GM19240 (cell line): ENCODE measurements at regions not wholly inside any gene's neighbourhood (a gene's known extent, or its start where the extent isn't known, plus 50 kb on each side); places are given as distances from the start of the nearest gene placed in this dataset.
"Not testable (repeated sequence)": the region's sequence is repeated elsewhere in the genome, so short reads cannot be mapped to it uniquely, and the experiment has no call there.

Experiments used
- DNase-seq: peaks from one replicate; pipeline ENCODE4 v3.0.0; 2011; ENCODE audit warnings: low spot score; ENCODE audit not compliant: insufficient read length

DNA sequence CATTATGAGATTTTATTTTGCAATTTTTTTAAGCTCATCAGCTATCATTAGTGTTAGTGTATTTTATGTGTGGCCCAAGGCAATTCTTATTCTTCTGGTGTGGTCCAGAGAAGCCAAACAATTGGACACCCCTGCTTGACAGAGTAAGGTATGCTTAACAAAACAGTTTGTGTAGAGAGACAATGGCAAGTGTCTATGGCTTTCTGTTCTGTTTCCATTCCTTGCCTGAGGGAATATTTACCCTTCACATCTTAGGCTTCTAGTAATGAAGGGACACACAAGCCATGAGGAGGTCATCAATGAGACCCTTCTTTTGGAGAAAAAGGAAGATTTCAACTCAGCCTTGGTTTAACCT lies 1278.4 kb upstream of the TENM4 start:
- DNase-seq = no peak

DNA sequence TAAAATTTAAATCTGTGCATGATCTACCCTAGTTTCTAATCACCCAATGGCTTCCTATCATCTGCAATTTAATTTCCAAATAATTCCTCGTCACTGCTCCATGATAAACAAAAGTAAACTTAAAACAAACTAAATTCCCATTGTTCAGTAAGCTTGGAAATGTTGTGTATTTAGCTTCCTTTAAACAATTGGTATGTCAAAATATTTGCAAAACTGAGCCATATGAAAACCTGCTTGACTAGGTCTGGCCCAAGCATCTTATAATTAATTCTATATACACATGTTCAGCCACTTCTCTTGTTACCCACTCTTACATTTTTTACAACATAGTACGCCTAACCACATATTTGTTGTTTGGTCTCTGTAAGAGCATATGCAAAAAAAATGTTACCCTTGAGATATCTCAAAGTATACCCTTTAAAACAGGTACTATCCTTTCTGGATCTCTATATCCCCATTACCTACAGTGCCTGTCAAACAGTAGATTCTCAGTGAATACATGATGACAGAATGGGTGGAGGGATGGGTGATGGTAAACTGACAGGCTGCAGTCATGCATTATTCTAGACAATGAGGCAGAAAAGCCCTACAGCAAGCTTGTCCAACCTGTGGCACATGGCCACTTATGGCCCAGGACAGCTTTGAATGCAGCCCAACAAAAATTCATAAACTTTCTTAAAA lies 1277.9 kb upstream of the TENM4 start:
- DNase-seq = no peak

DNA sequence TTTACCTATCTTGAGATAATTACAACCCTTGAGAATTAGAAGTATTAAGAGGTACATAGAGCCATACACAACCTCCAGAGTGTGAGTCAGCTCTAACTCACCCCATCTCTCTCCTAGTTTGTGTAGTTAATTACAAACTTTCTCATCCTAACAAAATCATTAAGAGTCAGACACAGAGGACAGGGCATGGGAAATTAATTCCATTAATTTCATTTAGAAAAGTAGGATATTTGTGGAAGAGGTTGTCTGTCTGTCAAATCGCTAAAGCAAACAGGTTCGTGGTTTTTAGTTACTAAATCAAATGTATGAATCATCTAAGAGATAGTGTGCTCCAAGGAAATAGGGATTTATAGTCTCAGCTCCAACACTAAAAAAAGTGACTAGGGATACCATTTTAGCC lies 1261.4 kb upstream of the TENM4 start:
- no peak for DNase-seq

DNA sequence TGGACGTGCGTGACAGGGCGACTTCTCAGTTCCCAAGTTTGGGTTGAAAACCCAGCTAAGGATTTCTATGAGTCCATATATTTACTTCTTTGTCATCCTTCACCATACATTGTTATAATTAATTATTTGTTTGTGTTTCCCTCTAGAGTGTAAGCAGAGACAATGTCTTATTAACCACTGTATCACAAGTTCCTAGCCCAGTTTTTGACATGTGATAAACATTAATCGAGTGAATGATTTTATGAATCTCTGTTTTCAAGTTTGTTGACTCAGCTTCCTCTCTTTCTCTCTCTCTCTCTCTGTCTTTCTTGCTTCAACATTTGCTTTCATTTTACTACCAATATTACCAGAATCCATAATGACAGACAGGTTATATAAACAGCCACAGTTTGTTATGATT lies 1259.6 kb upstream of the TENM4 start:
- no peak for DNase-seq

DNA sequence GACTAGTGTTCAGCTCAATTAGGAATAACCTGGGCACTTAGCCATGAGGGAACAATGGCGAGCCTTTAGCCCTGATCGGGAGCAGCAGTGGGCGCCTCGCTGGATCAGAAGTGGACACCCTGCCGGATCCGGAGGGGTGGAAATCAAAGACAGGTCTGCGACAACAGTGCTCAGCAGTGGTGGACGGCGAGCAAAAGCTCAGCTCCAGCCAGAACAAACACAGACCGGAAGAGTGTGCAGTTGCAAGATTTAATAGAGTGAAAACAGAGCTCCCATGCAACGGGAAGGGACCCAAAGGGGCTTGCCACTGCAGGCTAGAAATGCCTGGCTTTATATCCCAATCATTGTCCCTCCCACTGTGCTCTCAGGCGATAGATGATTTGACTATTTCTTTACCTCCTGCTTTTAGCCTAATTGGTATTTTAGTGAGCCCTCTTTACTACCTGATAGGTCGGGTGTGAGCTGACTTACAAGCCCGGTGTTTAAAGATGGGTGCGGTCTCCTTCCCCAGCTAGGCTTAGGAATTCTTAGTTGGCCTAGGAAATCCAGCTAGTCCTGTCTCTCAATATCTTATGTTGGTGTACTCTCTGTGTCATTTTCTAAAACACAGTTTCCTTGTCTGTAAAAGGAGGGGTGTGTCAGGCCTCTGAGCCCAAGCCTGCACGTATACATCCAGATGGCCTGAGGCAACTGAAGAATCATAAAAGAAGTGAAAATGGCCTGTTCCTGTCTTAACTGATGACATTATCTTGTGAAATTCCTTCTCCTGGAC lies 1258.8 kb upstream of the TENM4 start:
- DNase-seq = not testable (repeated sequence)

DNA sequence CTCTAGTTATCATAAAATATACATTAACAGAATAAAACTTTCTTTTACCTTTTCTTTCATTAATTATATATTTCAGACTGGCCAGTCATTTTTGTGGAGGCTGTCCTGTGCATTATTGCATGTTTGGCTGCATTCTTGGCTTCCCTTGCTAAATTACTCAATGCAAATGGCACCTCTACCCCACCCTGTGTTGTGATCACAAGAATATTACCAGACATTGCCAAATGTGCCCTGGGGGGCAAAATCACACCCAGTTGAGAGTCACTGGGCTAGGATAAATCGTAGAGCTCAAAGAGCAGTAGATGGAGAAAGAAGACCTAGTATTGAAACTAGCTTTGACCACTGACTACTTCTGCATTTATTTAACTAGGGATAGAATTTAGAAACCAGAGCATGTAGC lies 1257.8 kb upstream of the TENM4 start:
- no peak for DNase-seq

DNA sequence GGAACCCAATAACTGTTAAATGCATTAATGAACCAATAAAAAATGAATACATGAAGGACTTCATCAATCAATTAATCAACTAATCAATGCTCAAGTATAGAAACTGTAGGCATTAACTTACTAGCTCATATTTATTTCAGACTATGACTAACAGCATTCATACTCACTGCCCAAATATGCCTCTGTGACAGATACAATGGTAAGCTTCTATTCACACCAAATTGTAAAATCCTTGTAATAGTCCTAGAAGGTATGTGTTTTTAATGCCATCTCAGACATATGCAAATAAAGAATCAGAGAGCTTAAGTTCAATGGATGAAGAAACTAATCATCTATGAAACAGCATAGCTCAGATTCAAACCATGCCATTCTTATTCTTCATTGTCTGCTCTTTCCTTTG lies 1253.6 kb upstream of the TENM4 start:
- no peak for DNase-seq

DNA sequence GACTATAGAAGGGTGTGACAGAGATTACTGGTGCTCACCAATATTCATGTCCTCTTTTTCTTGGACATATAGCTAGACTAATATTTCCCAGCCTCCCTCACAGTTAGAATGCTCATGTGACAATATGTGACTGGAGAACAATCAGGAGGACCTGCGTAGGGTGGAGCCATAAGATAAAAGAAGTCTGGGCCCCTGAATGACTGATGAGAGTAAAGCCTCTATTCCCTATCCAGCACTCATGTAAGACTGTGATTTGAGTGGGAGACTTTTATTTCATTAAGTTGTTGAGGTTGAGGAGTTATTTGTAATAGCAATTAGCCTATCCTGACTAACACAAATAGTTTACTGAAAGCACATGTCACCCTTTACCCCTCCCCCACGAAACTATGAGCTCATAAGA lies 1247.1 kb upstream of the TENM4 start:
- DNase-seq = no peak

DNA sequence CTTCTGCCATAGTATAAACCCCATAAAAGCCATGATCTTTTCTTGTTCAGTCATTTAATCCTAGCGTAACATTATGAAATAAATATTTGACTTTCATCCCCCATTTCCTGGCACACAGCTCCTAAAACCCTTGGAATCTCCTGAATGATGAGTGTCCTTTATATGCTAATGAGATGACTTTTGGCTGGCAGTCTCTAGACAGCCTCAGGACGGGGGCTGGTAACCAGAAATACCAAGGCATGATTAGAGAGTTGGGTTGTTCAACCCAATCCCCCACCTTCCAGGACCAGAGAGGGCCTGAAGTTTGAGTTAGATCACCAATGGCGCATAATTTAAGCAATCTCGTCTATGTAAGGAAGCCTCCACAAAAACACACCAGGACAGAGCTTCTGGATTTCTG lies 1246.1 kb upstream of the TENM4 start:
- DNase-seq = no peak

DNA sequence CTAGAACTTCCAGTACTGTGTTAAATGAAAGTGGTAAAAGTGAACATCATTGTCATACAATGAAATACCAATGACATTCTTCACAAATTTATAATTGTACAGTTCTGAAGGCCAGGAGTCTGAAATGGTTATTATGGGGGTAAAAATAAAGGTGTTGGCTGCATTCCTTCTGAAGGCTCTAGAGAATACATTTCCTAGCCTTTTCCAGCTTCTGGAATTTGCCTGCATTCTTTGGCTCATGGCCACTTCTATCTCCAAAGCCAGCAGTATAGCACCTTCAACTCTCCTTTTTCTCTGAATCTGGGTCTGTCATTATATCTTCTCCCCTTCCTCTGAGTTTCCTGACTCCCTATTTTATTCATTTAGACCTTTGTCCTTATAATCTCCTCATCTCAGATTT lies 1232.7 kb upstream of the TENM4 start:
- no peak for DNase-seq

DNA sequence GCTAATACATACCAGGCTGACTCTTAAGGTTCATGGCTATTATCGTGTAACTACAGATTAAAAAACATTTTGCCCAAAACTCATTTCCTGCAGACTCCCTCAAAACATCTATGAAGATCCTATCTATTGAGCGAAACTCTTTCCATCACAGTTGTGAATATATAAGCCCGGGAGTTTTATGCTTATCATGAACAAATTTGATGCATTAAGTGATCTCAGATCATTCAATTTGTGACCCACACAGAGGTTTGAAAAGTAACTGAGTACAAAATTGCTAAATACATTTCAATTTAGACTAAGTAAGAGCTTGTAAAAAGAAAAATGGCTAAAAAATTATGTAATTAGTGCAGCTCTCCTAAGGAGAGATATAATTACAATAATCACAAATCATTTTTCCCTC lies 1228.8 kb upstream of the TENM4 start:
- no peak for DNase-seq

DNA sequence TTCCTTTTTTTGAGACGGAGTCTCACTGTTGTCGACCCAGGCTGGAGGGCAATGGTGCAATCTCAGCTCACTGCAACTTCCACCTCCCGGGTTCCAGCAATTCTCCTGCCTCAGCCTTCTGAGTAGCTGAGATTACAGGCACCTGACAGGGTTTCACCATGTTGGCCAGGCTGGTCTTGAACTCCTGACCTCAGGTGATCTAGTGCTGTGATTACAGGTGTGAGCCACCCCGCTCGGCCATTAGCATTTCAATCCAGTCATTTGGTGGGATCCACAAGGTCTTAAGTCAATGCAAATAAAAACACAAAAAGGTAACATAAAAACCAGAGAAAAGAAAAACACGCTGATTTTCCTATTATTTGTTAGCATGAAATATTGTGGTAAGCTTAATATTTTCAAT lies 1227.2 kb upstream of the TENM4 start:
- no peak for DNase-seq

DNA sequence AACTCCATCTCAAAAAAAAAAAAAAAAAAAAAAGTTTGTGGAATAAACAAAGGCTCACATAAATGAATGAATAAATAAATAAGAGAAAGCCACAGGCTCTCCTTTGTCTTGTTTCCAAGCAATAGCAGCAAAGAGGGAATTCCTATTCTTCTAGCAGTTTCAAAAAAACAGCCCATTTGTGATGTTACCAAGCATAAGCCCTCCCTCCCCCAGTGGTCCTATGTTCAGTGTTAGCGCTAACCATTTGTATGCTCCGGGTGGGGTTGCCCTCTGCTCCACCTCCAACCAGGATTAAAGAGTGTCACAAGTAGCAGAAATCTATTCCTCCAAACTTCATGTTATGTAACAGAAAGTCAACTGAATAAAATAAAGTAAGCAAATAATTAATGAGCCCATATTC lies 1215.0 kb upstream of the TENM4 start:
- no peak for DNase-seq

DNA sequence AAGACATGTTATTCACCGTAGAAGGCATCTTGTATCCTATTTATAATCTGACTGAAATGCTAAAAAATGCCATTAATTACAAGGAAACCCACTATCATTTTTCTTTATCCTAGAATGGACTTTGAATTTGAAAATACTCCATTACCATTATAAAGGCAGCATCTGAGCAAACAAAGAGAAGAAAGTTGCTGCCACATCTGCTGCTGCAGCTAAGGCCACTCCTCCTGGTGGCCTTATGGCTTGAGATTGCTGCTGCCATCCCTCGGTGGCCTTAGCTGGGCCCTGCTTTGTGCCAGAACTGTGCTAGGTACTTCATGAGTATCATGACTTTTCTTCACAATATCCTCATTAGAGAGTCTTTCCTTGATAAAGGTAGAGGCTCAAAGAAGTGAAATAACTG lies 1210.1 kb upstream of the TENM4 start:
- no peak for DNase-seq

DNA sequence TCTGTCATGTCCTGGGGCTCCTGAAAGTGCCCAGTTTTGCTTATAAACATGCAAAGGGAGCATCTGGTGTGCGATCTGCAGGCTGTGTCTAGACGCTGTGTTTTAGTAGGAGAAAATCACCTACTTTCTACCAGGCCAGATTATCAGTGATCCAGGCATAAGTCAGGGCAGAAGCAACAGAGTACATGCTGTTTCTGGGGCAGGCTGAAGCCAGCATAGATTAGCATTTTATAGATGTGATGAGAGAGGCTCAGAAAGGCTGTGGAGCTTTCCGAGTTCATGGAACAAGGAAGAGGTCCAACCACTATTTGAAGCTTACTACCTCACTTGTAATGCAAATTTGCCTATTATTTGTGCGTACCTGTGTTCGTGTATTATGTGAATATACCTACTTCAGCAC lies 1208.4 kb upstream of the TENM4 start:
- no peak for DNase-seq

DNA sequence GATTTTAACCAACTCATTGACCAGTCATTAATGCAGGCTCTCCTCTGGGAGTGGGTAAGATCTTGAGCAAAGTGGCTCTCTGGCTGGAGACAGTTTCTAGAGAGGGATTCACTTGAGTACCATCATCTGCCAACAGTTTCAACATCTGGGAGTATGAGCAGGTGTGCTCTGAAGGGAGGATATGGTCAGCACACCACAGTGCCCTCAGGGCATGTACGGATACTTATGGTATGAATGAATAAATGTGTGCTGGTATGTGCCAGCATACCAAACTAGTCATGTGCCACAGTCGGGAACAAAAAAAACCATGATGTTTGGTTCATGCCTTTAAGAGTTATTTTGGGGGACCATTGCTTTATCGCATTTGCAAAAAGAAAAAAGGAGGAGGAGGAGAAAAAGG lies 1197.5 kb upstream of the TENM4 start:
- DNase-seq = no peak

DNA sequence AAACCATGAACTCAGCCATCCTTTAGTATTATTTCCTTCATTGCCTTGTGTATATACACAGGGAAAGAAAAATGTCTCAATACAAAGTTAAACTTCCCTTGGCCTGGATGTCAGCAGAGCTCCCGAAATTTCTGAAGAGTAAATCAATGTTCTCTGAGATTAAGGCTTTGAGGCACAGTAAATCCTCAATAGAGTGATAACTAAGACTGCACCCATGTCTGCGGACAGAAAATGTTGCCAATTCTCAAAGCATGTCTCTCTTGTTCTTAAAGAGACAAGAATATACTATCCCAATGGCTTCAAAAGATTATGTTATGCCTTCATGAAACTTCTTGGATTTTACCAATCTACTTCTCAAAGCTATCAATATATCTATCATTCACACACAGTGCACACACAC lies 1196.7 kb upstream of the TENM4 start:
- no peak for DNase-seq

DNA sequence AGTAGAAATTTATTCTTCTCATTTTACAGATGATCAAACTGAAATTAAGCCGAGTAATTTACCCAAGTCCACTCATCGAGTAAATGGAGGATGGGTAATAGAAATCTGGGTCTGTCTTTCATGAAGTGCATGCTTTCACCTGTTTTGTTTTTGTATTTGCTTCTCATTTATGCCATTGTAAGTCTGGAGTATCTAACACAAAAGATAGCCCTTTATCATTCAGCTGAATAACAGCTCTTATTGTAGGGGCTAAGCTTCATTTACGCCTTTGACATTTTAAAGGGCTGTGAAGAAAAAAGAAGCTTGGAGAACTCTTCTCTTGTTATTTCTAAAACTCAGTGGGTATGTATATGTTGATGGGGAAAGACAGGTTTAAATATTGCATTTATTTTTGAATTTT lies 1196.2 kb upstream of the TENM4 start:
- DNase-seq = no peak

DNA sequence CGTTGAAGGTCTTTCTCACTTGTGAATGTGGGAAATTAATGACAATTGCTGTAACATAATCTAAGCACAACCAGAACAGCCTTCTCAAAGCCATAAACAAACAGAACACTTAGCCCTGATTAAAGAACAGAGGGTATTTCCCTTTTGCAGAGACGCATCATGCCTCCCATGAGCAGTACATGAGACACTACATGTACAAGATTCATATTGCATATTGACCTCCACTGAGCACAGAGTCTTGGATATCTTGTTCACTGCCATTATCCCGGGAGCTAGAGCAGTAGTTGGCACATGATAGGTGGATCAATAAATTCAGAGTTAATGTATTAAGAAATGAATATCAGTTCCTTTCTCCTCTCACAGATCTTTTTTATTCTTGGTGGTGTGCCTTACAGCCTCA lies 1194.3 kb upstream of the TENM4 start:
- DNase-seq = no peak

DNA sequence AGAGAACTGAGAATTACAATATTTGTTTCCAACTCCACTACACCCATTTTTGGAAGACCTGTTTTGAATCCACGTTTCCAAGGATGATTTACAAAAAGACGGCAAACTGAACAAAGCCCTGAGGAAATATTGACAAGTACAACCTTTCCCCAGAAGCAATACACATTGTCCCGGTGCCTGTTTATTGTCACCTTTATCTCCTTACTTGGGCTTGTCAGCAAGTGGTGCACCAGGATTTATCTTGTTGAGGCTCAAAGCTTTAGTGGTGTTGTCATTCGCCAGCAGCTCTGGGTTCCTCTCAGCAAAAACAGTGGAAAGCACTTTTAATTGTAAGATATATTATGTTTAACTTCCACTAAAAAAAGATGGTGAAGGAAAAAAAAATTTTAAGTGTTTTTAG lies 1191.9 kb upstream of the TENM4 start:
- no peak for DNase-seq

DNA sequence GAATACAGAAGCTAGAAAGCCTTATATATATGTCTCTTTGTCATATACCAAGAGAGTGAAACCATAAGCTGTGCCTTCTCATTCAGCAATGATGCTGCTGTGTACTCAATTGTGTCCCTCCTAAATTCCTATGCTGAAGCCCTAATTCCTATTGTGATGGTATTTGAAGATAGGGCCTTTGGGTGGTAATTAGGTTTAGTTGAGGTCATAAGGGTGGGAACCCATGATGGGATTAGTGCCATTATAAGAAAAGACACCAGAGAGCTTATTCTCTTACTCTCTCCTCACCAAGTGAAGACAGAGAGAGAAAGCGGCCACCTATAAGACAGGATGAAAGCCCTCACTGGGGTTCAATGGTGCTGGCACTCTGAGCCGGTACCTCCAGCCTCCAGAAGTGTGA lies 1191.3 kb upstream of the TENM4 start:
- no peak for DNase-seq

DNA sequence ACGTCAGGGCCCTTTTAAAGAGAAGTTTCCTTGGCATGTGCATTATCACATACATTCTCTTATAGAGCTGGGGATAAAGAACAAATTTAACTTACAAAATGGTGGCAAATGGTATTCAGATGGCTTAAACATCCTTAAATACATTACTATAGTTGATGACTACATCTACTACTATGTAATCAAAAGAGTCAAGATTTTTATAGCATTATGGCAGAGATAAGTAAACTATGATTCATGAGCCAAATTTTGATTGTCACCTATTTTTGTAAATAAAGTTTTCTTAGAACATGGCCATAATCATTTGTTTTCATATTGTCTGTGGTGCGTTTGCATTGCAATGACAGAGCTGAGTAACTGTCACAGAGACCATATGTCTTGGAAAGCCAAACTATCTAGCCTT lies 1188.6 kb upstream of the TENM4 start:
- DNase-seq = no peak

DNA sequence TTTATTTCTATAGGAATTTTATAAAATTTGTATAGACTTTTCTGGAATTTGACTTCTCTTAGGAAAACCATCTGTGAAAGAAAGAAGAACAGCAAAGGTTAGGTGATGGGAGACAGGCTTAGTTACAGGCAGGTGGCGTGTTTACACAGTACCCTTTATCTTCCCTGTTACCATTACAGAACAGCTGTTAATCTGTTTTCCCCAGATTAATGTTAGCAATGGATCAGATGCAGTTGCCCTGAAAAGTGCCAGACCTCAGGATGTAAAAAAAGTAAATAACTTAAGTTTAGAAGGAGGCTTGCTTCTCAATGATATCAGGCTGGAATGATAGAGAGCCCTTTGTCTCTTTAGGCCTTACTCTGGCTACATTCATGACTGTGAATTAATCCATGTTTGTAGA lies 1186.5 kb upstream of the TENM4 start:
- DNase-seq = no peak
